GM23338 (cell line): ENCODE measurements at regions not wholly inside any gene's neighbourhood (a gene's known extent, or its start where the extent isn't known, plus 50 kb on each side); places are given as distances from the start of the nearest gene placed in this dataset.

ENCODE experiments used
- CREB1 ChIP-seq: fragments of 250-450 bp; sonication (Bioruptor Pico); IDR thresholded peaks from 2 replicates; pipeline ENCODE4 v1.5.0; 2020; ENCODE audit warnings: low read depth, mild to moderate bottlenecking, moderate library complexity
- CTCF ChIP-seq, 2 experiments: fragments of 200-600 bp in 1 of 2; sonication (generic) in 1 of 2; conservative IDR thresholded peaks; 2 replicates each; pipeline versions ENCODE4 v1.5.1 to v1.6.1; 2016 to 2017; ENCODE audit warnings: antibody characterized with exemption in 2 of 2, low read depth in 2 of 2, mild to moderate bottlenecking in 2 of 2, moderate library complexity in 1 of 2
- ETS1 ChIP-seq: IDR thresholded peaks from 2 replicates; pipeline ENCODE4 v1.6.1; 2016; ENCODE audit warnings: antibody characterized with exemption
- EZH2 ChIP-seq: fragments of 200-600 bp; sonication (generic); IDR thresholded peaks from one replicate; pipeline ENCODE4 v1.8.0; 2017; ENCODE audit warnings: antibody characterized with exemption, mild to moderate bottlenecking, low read depth; ENCODE audit not compliant: unreplicated experiment
- EZH2phosphoT487 ChIP-seq: fragments of 200-600 bp; sonication (generic); IDR thresholded peaks from one replicate; pipeline ENCODE4 v1.8.1; 2018; ENCODE audit warnings: antibody characterized with exemption; ENCODE audit not compliant: unreplicated experiment
- JUNB ChIP-seq: IDR thresholded peaks from one replicate; pipeline ENCODE4 v1.6.1; 2016; ENCODE audit warnings: antibody characterized with exemption; ENCODE audit not compliant: unreplicated experiment
- NANOG ChIP-seq: IDR thresholded peaks from 2 replicates; pipeline ENCODE4 v1.6.1; 2016; ENCODE audit warnings: antibody characterized with exemption, borderline replicate concordance
- POLR2AphosphoS5 ChIP-seq: IDR thresholded peaks from 2 replicates; pipeline ENCODE4 v1.6.1; 2016; ENCODE audit warnings: antibody characterized with exemption, low read depth
- REST ChIP-seq: IDR thresholded peaks from one replicate; pipeline ENCODE4 v1.6.1; 2018; ENCODE audit warnings: antibody characterized with exemption; ENCODE audit not compliant: unreplicated experiment
- STAT1 ChIP-seq: IDR thresholded peaks from one replicate; pipeline ENCODE4 v1.6.1; 2016; ENCODE audit warnings: antibody characterized with exemption; ENCODE audit not compliant: unreplicated experiment
- ZNF114 ChIP-seq: fragments of 250-450 bp; sonication (Bioruptor Pico); IDR thresholded peaks from 2 replicates; pipeline ENCODE4 v1.5.0; 2020; ENCODE audit warnings: mild to moderate bottlenecking, moderate library complexity
- ZNF331 ChIP-seq: fragments of 250-450 bp; sonication (Bioruptor Pico); IDR thresholded peaks from 2 replicates; pipeline ENCODE4 v1.5.0; 2020; ENCODE audit warnings: low read depth, mild to moderate bottlenecking, moderate library complexity

- TF ChIP-seq CTCF (conservative IDR thresholded peaks at IDR 0.05; ENCODE audit: low read depth in 2 of 2) (no peak), POLR2AphosphoS5 (no peak), JUNB (no peak), EZH2phosphoT487 (no peak), CREB1 (CRISPR knock-in tag) (no peak), EZH2 (no peak), ETS1 (no peak), REST (no peak), NANOG (no peak), ZNF114 (CRISPR knock-in tag) (no peak), STAT1 (no peak), ZNF331 (CRISPR knock-in tag) (no peak)
Measured at GRCh38 chr13:99691552-99691951, 190.3 kb downstream of the TM9SF2 start.
